Stimulated activated CD8-positive, alpha-beta memory T cell treated with anti-CD3 and anti-CD28 coated beads, Interleukin-7, amount 100 ng/mL, for 1 hour (primary cell): ENCODE measurements at regions not wholly inside any gene's neighbourhood (a gene's known extent, or its start where the extent isn't known, plus 50 kb on each side); places are given as distances from the start of the nearest gene placed in this dataset.

Experiments used
- DNase-seq, 2 donors: peaks; one replicate each; pipeline ENCODE4 v3.0.0-alpha.2; 2020; ENCODE audit warnings: low read depth in 2 of 2

DNA sequence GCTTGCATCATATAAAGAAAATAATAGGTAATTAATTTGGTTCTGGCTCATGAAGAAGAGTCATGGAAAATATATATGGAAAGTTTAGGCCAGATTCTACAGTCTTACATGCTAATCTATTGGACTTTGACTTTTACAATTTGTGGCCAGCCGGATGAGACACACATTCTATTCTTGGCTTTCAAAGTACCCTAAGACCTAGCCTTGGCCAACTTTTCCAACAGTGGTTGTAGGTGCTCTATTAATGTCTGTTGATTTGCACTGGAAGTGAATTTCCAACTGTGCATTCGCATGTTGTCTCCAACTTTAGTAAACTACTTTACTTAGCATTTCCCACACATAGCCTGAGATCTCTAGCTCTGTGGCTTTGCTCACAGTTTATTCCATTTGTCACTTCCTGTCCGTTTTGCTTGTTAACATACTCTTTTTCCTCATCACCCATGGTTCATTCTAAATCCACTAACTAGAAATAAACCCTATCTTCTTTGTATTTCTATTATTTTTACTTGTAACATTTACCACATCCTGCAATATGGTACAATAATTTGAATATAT, 644.0 kb downstream of the PTPRC start:
- no peak for DNase-seq

- DNase-seq = no peak
Measured at GRCh38 chr1:199283794-199284193, 645.0 kb downstream of the PTPRC start.

DNA sequence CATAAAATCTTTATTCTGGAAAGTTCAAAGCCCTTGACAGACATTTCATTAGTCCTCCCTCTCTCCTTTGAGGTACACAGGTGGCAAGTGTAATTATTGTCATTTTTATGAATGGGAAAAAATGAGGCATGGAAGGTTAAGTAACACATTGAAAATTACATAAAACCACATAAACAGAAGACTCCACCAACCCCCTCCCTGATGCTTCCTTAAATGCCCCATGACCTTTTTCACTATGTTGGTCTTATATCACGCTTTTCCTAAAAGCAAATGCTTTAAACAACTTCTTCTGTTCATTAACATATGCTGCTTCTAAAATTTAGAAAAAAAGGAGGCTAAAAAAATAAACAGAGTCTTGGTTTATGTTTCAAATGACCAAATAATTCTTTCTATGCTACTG, 648.4 kb downstream of the PTPRC start:
- DNase-seq = no peak

DNA sequence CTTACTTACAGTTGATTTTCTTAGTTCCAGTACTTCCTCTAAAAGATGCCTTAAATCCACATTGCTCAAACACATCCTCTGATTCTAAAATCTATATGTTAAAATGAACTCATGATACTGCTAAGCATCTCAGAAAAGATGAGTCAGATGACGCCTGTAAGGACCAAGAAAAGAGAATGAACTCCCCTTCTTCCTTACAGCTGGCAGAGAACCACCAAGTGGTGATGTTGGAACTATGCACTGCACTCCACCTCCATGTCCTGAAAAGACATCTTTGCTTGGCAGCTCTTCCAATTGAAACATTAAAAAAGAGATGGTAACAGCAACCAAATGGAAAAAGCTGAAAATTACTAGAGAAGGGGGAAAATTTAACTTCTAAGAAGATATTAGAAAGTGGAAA, 648.8 kb downstream of the PTPRC start:
- DNase-seq = no peak

DNA sequence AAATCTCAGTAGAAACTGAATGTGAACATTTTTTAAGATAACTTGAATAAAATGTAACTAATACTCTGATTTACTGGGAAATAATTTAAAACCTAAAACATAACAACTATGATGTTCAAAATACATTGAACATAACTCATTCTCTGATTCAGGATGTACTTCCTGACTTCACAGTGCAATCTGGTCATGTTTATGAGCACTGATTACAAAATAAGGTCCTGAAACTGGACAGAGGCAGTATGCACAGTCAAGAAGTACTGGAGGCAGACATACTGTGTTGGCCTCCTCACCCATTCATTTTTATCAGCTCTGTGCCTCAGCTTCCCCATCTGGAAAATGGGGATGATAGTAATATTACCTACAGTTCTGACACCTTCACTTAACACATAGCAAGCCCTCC, 651.3 kb downstream of the PTPRC start:
- DNase-seq = no peak

GRCh38 chr1:199291022-199291740, 652.3 kb downstream of the PTPRC start:
- DNase-seq = no peak

DNA sequence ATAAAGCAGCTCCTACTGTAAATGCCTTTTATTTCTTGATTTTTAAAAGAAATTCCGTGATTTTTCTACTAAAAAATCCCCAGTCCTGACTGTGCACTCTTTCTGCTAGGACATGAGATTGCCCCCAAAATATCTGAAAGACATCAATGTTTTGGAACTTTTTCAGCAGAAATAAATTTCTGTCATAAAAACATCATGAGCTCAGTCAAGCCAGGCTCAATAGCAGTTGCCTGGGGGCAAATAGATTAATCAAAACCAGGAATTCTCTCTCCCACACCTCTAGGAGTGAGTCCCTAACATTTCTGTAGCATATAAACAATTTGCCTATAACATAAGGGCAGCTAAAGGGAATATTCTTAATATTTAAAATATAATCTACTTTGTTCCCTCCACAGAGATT, 654.1 kb downstream of the PTPRC start:
- no peak for DNase-seq

DNA sequence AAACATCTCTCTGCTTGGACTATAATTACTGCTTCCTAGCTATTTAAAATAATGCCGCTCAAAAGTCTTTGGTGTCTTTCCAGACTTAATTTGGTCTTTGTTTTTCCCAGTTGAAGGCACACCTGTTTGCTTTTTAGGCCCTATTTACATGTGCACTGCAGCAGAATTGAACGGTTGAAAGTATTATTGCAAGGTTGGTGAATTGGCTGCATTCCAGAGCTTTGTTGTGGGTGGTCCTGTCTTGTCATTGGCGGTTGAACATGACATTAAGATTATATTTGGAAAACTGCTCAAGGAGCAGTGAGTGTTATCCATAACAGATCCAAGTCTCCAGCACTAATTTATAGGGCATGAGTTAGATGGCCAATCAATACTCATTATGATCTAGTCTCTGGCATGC, 656.3 kb downstream of the PTPRC start:
- no peak for DNase-seq

DNA sequence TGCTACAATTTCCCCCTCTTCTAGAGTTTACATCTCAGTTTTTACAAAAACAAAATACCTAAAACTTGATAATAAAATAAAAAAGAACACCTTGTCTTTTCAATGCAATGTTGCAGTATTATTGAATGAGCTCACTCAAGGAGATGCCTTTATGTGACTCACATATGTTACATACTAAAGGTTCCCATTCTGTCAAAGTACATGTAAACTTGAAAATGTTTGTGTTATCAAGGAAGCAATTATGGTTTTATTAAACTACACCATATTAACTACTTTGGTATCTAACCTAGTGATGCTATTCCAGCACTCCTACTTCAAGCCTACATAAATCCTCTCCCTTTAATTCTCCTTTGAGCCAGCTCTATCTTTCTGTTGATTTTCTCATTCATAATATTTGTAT, 658.3 kb downstream of the PTPRC start:
- DNase-seq = no peak

GRCh38 chr1:199297887-199298286, 659.0 kb downstream of the PTPRC start:
- no peak for DNase-seq

DNA sequence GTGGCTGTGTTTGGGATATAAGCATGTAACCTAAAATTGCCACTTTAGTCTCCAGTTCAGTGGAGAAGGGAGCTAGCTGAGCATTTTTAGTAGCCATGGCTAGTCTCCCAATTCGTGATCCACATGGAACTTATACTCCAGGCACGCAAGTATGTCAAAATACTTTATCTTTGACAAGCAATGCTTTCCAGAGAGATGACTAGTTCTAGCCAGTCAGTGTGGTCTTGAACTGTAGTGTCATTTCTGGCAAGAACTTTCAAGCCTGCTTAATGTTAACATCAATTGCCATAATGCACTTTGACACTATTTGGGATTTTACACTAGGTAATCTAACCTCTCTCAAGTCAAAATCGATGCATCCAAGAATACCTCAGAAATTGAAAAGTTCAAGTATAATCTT, 660.0 kb downstream of the PTPRC start:
- DNase-seq = no peak

- no peak for DNase-seq
Measured at GRCh38 chr1:199301472-199302217, 662.8 kb downstream of the PTPRC start.

DNA sequence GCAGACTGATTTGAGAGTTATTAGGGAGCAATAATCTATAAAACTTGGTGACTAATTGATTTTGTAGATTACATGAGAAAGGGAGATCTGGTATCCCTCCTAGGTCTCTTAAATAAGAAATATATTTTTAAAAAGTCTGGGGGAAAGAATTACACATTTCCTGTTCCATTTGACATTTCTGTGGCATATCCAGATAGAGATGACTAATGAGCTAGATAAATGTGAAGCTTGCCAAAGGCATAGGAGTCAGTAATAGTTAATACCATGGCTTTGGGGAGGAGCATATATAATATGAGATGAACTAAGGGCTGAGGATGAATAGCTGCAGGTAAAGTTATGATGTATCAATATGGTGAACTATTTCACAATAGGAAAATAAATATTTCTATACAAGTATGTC, 663.7 kb downstream of the PTPRC start:
- no peak for DNase-seq

DNA sequence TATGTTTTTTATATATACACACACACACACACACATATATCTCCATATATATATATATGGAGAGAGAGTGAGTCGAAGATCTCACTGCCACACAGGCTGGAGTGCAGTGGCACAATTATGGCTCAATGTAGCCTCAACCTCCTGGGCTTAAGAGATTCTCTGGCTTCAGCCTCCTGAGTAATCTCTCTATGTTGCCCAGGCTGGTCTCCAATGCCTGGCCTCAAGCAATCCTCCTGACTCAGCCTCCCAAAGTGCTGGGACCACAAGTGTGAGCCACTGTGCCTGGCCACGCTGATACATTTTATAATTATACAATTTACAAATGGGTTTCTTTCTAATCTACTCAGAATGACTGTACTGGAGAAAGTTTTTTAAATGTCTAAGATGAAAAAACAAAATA, 664.2 kb downstream of the PTPRC start:
- no peak for DNase-seq

GRCh38 chr1:199305053-199305452, 666.2 kb downstream of the PTPRC start:
- no peak for DNase-seq

DNA sequence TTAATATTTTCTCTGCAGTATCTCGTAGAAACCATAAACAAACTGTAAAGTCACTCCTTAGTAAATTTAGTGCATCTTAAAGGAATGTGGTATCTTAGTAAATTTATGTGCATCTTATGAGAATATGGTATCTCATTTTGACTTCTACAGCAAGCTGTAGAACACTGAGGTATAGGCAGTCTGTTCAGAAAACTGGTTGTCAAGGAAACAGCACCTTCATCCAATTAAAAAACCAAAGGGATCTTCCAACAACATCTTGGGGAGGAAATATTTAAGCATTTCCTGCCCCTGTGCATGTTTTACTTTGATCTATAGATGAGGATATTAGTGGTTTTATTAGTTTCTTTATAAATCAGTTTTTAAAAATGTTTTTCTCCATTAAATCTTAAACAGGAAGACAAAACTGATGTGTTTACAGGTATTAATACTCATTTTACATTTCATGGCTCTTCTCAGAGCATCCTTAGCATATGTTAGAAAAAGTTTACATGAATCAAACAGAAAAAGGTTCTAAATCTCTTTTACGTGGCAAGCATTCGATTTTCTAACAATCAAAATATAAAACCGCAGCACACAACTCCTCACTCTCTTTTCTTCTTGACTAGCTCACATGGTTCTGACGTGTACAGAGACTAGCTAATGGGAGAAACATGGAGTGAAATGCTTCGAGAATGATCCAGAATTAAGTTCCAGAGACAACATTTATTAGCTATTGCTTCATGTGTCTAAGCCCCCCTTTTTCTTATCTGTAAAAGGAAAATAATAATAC, 668.8 kb downstream of the PTPRC start:
- DNase-seq = no peak

- no peak for DNase-seq
Measured at GRCh38 chr1:199308349-199308846, 669.6 kb downstream of the PTPRC start.

GRCh38 chr1:199310708-199311107, 671.9 kb downstream of the PTPRC start:
- DNase-seq = no peak

DNA sequence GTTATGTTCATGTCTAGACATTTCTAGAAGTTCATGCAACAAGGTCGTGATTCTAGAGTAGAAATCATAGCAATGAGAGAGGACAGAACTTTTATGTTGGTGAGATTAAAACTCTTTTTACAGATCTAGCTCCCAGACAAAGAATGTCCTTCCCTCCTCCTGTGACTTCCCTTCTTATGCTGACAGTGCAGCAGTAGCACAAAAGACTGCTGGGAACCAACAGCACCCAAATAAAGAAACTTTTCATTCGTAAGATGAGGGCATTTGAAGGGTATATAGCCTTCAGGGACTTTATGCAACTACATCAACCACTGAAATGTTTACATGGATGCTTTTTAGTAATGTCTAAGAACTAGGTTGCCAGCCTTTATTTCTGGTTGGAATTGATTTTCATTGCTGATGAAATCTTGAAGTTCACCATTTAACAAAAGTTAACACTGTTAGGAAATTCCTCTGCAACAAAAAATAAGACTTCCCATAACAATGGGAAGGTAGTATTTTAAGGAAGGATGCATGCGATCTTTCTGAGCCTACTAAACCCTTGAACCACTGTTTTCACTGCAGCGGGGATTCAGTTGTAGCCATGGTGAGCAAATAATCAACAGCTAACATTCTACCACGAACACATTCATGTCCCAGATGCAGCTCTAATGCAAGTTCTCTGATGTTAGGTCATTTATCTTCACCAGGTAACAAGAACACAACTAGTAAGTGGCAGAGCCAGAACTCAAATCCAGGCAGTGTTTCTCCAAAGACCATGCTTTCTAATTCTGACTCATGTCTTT, 672.8 kb downstream of the PTPRC start:
- DNase-seq = no peak

DNA sequence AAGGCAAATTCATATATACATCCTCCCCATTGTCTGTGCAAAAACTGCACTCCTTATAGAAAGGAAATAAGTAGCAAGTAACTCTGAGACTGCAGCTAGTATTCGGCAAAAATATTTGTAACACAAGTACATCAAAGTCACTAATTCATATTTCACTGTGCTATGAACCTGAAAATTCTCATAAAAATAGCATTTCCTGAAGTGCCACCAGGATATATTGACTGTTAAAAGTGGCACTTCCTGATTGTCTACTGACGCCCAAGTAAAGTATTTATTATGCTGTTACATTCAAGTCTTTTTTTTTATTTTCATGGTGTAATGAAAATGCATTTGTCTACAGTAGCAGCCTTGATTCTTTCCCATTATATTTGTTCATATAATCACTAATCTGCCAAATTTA, 673.8 kb downstream of the PTPRC start:
- DNase-seq = no peak

- DNase-seq = no peak
Measured at GRCh38 chr1:199313444-199313843, 674.6 kb downstream of the PTPRC start.
